ENCODE measurements at regions not wholly inside any gene's neighbourhood (a gene's known extent, or its start where the extent isn't known, plus 50 kb on each side); places are given as distances from the start of the nearest gene placed in this dataset.

GRCh38 chr19:28794301-28794700 lies 418.6 kb downstream of the UQCRFS1 start:
- no peak for TF ChIP-seq CTCF (IDR thresholded peaks at IDR 0.05; ENCODE audit: borderline replicate concordance)
- H3K4me1 ChIP-seq = peaks cover 10% of the 10 kb centered on the region
- peaks cover 28% of the 10 kb centered on the region for H3K27me3 ChIP-seq (ENCODE audit: low read depth)
- no peaks in the 10 kb centered on the region for H3K36me3 ChIP-seq
- DNase-seq = no peak
- no peaks in the 10 kb centered on the region for H3K9me3 ChIP-seq (replicated peaks)
- intact Hi-C loops (cut with micrococcal nuclease) = no loop called here
- peak overlapping the region; percentile 53 for H3K27ac ChIP-seq (replicated peaks)
- H3K4me3 ChIP-seq = peak overlapping the region; percentile 70

DNA sequence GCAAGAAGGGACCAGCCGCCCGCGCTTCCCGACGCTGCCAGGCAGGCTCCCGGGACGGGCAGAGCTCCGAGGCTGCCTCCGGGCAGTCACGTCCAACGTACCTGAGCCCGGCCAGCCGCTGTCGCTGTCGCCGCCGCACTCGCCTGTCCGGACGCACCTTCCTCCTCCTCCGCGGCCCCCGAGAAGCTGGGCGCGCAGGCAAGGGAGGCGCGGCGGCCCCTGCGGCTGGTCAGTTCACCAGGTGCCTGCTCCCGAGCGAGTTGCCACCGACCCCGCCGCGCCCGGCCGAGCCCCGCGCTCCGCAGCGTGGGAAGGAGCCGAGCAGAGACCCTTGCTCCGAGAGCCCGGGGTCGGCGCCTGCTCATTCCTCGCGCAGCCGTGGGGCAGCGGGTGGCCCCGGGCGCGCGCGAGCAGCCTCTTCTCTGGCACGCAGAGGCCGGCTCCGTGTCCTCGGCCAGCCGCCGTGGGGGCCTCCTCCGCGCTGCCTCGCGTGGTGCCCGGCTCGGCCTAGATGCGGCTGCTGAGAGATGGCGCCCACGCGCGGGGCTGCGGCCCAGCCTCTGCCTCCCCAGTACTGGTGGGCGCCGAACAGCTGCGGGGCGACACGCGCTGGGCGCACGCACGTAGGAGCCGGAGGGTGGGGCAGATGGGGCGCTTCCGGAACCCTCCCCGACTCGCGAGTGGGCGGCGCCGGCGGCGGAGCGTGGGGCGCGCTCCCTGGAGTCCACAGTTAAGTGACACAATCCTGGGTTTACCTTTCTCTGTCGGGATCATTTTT lies 419.4 kb downstream of the UQCRFS1 start:
- DNase-seq = peak; percentile 16
- no peak for TF ChIP-seq CTCF (IDR thresholded peaks at IDR 0.05; ENCODE audit: borderline replicate concordance)
- intact Hi-C loops (cut with micrococcal nuclease) = no loop called here
- H3K27ac ChIP-seq (replicated peaks) = peak overlapping the region; percentile 53
- H3K27me3 ChIP-seq (ENCODE audit: low read depth) = peaks cover 28% of the 10 kb centered on the region
- H3K9me3 ChIP-seq (replicated peaks) = no peaks in the 10 kb centered on the region
- peaks cover 10% of the 10 kb centered on the region for H3K4me1 ChIP-seq
- H3K36me3 ChIP-seq = no peaks in the 10 kb centered on the region
- peak overlapping the region; percentile 70 for H3K4me3 ChIP-seq

GRCh38 chr19:28785971-28786370 lies 427.0 kb downstream of the UQCRFS1 start:
- Histone ChIP-seq H3K4me1 (no peaks in the 10 kb centered on the region), H3K27ac (replicated peaks) (no peak overlapping the region), H3K27me3 (ENCODE audit: low read depth) (no peaks in the 10 kb centered on the region), H3K4me3 (no peak overlapping the region), H3K36me3 (no peaks in the 10 kb centered on the region), H3K9me3 (replicated peaks) (peaks cover 36% of the 10 kb centered on the region)
- TF ChIP-seq CTCF (IDR thresholded peaks at IDR 0.05; ENCODE audit: borderline replicate concordance) = no peak
- DNase-seq = no peak
- intact Hi-C loops (cut with micrococcal nuclease) = no loop called here

- Histone ChIP-seq H3K36me3 (no peaks in the 10 kb centered on the region), H3K27ac (replicated peaks) (no peak overlapping the region), H3K27me3 (ENCODE audit: low read depth) (no peaks in the 10 kb centered on the region), H3K4me1 (no peaks in the 10 kb centered on the region), H3K9me3 (replicated peaks) (peaks cover 62% of the 10 kb centered on the region), H3K4me3 (no peak overlapping the region)
- no peak for TF ChIP-seq CTCF (IDR thresholded peaks at IDR 0.05; ENCODE audit: borderline replicate concordance)
- no peak for DNase-seq
- intact Hi-C loops (cut with micrococcal nuclease) = no loop called here
Measured at GRCh38 chr19:28764066-28764465, 448.9 kb downstream of the UQCRFS1 start.

GRCh38 chr19:28746478-28746877 lies 466.5 kb downstream of the UQCRFS1 start:
- H3K36me3 ChIP-seq = no peaks in the 10 kb centered on the region
- H3K27ac ChIP-seq (replicated peaks) = no peak overlapping the region
- peaks cover 6% of the 10 kb centered on the region for H3K27me3 ChIP-seq (ENCODE audit: low read depth)
- no peak for DNase-seq
- TF ChIP-seq CTCF (IDR thresholded peaks at IDR 0.05; ENCODE audit: borderline replicate concordance) = no peak
- intact Hi-C loops (cut with micrococcal nuclease) = no loop called here
- H3K9me3 ChIP-seq (replicated peaks) = no peaks in the 10 kb centered on the region
- H3K4me1 ChIP-seq = no peaks in the 10 kb centered on the region
- H3K4me3 ChIP-seq = no peak overlapping the region

All from left ventricle myocardium inferior (tissue), 1 donor.